Heart left ventricle (tissue), 16 donors: ENCODE measurements at regions not wholly inside any gene's neighbourhood (a gene's known extent, or its start where the extent isn't known, plus 50 kb on each side); places are given as distances from the start of the nearest gene placed in this dataset.

ENCODE experiments used
- ATAC-seq, 4 donors: fragments of 200-7000 bp; cut with Tn5 transposase; one replicate each; pipeline ENCODE4 v1.9.1; 2020 to 2022; ENCODE audit warnings: moderate library complexity in 4 of 4, mild to moderate bottlenecking in 3 of 4, moderate number of reproducible peaks in 1 of 4
- DNase-seq, 5 donors: peaks; one replicate each; pipeline ENCODE4 v3.0.0-alpha.2; 2020
- H3K27ac ChIP-seq, 12 donors: fragments of 200-600 bp; sonication (generic) in 4 of 12; one replicate each; pipeline versions ENCODE4 v1.5.0 to v1.8.0; 2016 to 2022; ENCODE audit warnings: mild to moderate bottlenecking in 2 of 12
- H3K27me3 ChIP-seq, 9 donors: fragments of 200-600 bp; sonication (generic) in 2 of 9; one replicate each; pipeline versions ENCODE4 v1.5.1 to v1.8.0; 2016 to 2022; ENCODE audit warnings: mild to moderate bottlenecking in 3 of 9
- H3K36me3 ChIP-seq, 9 donors: fragments of 200-600 bp; sonication (generic) in 2 of 9; one replicate each; pipeline versions ENCODE4 v1.5.0 to v1.8.0; 2018 to 2022; ENCODE audit warnings: mild to moderate bottlenecking in 2 of 9
- H3K4me1 ChIP-seq, 12 donors: fragments of 200-600 bp; sonication (generic) in 4 of 12; one replicate each; pipeline versions ENCODE4 v1.5.0 to v1.8.0; 2016 to 2022; ENCODE audit warnings: mild to moderate bottlenecking in 3 of 12
- H3K4me3 ChIP-seq, 12 donors: fragments of 200-600 bp; sonication (generic) in 4 of 12; one replicate each; pipeline versions ENCODE4 v1.5.0 to v1.8.0; 2017 to 2022; ENCODE audit warnings: mild to moderate bottlenecking in 9 of 12, moderate library complexity in 4 of 12
- H3K9me3 ChIP-seq, 12 donors: fragments of 200-600 bp; sonication (generic) in 4 of 12; one replicate each; pipeline versions ENCODE4 v1.5.0 to v1.8.0; 2016 to 2022; ENCODE audit warnings: mild to moderate bottlenecking in 1 of 12
- POLR2A ChIP-seq, 2 donors: fragments of 450-650 bp; IDR thresholded peaks; one replicate each; pipeline ENCODE4 v1.6.1; 2017; ENCODE audit warnings: antibody characterized with exemption in 2 of 2, mild to moderate bottlenecking in 2 of 2, moderate library complexity in 2 of 2
- WGBS, 4 donors: extraction: QIAGEN DNeasy Blood & Tissue Kit in 2 of 4; methylation state at CpG; one replicate each; pipeline versions ENCODE4 v1.1.5 to v1.1.7; 2013 to 2018; 5-methylcytosine and 5-hydroxymethylcytosine counted together
- intact Hi-C, 10 donors: fragments of 100-400 bp; cut with DNase I; formaldehyde crosslinking; loops; one replicate each; pipeline versions ENCODE4 v1.11.1 to v1.14.2; 2022
- TF ChIP-seq, protein P1 (sequence below), 12 donors: fragments of 200-600 bp; sonication (generic) in 4 of 12; IDR thresholded peaks; one replicate each; pipeline versions ENCODE4 v1.5.0 to v1.8.0; 2018 to 2022; ENCODE audit warnings: antibody characterized with exemption in 12 of 12, mild to moderate bottlenecking in 5 of 12
- donor health status: ischemic (EF 13 %, LVEDD 7.1; RV severe dilation, severe dysfunction).
- donor health status: healthy with polysubstance abuse.
- donor health status: DM: no; HTN: yes; CAD: no.
- donor health status: DM: no; HTN: no; CAD: no.
- donor health status: ischemic (EF 25% LVEDD 6.9; RV normal size, moderate dysfunction).
- donor health status: ischemic (EF 25% LVEDD 5.7; RV mildly dilated, moderate dysfunction).
- donor health status: healthy.
- donor health status: DM: yes; HTN: yes; CAD: no.
- donor health status: ischemic (EF 35%, LVEDD 5.7; RV mildly dilated, moderate dysfunction).
- donor health status: nonischemic (EF 11% LVEDD 7.7; RV severe dilation, severe dysfunction).
- donor health status: DM: yes; HTN: yes; CAD: no.
- donor health status: PGD.
- donor health status: ischemic (EF 29% LVEDD 5.4; RV normal size, mild dysfunction).
- donor health status: nonischemic (EF 23%, LVEDD 6.1; RV moderate dilation, normal function).

DNA sequence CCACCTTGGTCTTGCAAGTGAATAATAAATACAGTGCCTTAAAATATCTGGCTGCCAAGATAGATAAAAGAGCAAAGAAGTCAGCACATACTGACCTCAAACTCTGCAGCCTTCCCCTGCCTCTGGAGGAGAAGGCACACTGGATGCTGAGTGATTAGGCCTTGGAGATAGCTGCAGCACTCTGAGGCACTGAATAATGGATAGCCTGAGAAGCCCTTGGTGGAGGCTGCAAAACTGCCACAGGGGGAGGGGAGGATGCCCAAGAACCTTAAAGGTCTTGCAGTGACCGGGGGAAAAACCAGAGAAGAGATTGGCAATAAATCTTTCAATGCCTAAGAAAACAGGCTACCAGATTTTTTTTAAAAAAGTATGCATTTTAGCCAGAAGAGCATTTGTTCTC lies 167.4 kb upstream of the PRMT6 start:
- 32 to 38% (median 36%) methylated on average over 1 of the region's 1 CpG for WGBS, 4 donors
- Histone ChIP-seq H3K4me1 (no peaks in the 10 kb centered on the region), H3K27ac (no peak overlapping the region), H3K36me3 (no peaks in the 10 kb centered on the region), H3K9me3 (no peaks in the 10 kb centered on the region), H3K4me3 (no peak overlapping the region), H3K27me3 (no peaks in the 10 kb centered on the region)
- no peak for TF ChIP-seq POLR2A (IDR thresholded peaks at IDR 0.05)
- TF ChIP-seq, protein P1, sequence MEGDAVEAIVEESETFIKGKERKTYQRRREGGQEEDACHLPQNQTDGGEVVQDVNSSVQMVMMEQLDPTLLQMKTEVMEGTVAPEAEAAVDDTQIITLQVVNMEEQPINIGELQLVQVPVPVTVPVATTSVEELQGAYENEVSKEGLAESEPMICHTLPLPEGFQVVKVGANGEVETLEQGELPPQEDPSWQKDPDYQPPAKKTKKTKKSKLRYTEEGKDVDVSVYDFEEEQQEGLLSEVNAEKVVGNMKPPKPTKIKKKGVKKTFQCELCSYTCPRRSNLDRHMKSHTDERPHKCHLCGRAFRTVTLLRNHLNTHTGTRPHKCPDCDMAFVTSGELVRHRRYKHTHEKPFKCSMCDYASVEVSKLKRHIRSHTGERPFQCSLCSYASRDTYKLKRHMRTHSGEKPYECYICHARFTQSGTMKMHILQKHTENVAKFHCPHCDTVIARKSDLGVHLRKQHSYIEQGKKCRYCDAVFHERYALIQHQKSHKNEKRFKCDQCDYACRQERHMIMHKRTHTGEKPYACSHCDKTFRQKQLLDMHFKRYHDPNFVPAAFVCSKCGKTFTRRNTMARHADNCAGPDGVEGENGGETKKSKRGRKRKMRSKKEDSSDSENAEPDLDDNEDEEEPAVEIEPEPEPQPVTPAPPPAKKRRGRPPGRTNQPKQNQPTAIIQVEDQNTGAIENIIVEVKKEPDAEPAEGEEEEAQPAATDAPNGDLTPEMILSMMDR (IDR thresholded peaks at IDR 0.05) = no peak
- DNase-seq (no peak), ATAC-seq (no peak)
- intact Hi-C loops = no loop called here

DNA sequence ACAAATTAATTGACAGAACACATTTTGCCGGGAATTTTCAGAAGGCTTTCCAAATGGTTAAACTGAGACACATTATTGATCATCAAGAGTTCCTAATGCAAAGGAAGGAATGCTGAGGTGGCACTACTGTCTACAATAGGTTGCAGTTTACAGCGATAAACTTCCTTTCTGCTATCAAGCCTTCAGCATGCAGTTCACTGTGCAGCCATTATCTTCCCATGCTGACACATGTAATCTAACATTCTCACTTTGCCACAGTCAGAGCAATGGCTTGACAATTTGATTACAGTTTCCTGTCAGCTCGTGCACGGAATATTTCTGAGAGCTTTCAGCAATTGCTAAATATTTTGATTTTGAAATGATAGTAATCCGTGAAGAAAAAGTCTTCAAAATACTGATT lies 166.9 kb upstream of the PRMT6 start:
- ATAC-seq (no peak), DNase-seq (no peak)
- no peaks in the 10 kb centered on the region for H3K4me1 ChIP-seq
- no peaks in the 10 kb centered on the region for H3K9me3 ChIP-seq
- TF ChIP-seq, protein P1 (IDR thresholded peaks at IDR 0.05) = no peak
- no peak for TF ChIP-seq POLR2A (IDR thresholded peaks at IDR 0.05)
- H3K4me3 ChIP-seq = no peak overlapping the region
- H3K36me3 ChIP-seq = no peaks in the 10 kb centered on the region
- H3K27ac ChIP-seq = no peak overlapping the region
- H3K27me3 ChIP-seq = no peaks in the 10 kb centered on the region
- intact Hi-C loops = no loop called here
- 15 to 25% (median 15%) methylated on average over 5 of the region's 5 CpGs for WGBS, 4 donors

DNA sequence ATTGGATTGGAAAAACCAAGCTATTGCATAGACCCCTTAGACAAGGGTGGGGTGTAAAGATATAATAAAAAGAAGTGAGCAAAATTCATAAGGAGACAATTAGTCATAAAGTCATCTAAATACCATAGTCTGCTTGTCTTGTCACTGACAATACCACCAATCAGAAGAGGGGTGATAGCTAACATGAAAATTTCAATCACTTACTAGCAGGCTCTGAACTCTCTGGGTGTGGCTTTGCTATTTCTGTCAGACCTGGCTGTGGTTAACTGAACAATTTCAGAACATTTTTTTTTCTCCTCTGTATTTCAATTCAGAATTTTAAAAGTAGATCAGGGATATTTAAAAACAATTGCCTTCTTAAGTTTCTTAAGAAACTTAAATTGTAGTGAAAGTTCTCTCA lies 158.5 kb upstream of the PRMT6 start:
- Histone ChIP-seq H3K36me3 (no peaks in the 10 kb centered on the region), H3K4me3 (no peak overlapping the region), H3K27me3 (no peaks in the 10 kb centered on the region), H3K27ac (no peak overlapping the region), H3K9me3 (no peaks in the 10 kb centered on the region), H3K4me1 (no peaks in the 10 kb centered on the region)
- intact Hi-C loops = no loop called here
- no peak for ATAC-seq
- no peak for DNase-seq
- no peak for TF ChIP-seq POLR2A (IDR thresholded peaks at IDR 0.05)
- TF ChIP-seq, protein P1 (IDR thresholded peaks at IDR 0.05) = no peak

DNA sequence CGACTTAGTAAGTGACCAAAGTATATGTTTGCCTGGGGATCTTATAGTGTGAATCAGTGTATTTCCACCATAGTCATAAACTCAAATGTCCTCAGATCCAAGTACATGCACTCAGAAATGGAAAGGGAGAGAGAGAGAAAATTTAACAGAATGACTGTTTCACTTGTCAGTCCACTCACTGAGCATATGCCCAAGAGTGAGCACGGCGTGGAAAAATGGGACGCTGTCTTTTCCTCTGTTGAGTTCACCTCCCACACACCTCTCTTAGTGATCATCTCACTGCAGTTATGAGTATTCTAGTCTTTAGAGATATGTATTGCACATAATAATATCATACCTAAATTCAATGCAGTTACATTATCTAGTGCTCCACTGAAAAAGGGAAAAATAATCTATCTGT lies 156.8 kb upstream of the PRMT6 start:
- DNase-seq (no peak), ATAC-seq (no peak)
- WGBS, 4 donors = 78 to 85% (median 82%) methylated on average over 4 of the region's 4 CpGs
- intact Hi-C loops = no loop called here
- Histone ChIP-seq H3K27me3 (no peaks in the 10 kb centered on the region), H3K4me1 (no peaks in the 10 kb centered on the region), H3K27ac (no peak overlapping the region), H3K9me3 (no peaks in the 10 kb centered on the region), H3K36me3 (no peaks in the 10 kb centered on the region), H3K4me3 (no peak overlapping the region)
- TF ChIP-seq, protein P1 (IDR thresholded peaks at IDR 0.05) = no peak
- TF ChIP-seq POLR2A (IDR thresholded peaks at IDR 0.05) = no peak
